ENCODE measurements at regions not wholly inside any gene's neighbourhood (a gene's known extent, or its start where the extent isn't known, plus 50 kb on each side); places are given as distances from the start of the nearest gene placed in this dataset.

GRCh38 chr15:46394463-46394862, 759.6 kb downstream of the SQOR start:
- ATAC-seq = peak; percentile 51; the same call in 1 of the 2 replicates
- Mint-ChIP-seq H3K27me3 (ENCODE audit: low read depth) (no peaks in the 10 kb centered on the region), H3K9me3 (peaks cover 17% of the 10 kb centered on the region), H3K27ac (peak overlapping the region; percentile 64; the same call in 1 of the 2 replicates), H3K4me1 (peaks cover 13% of the 10 kb centered on the region), H3K36me3 (peaks cover 4% of the 10 kb centered on the region; the same call in 1 of the 2 replicates), H3K4me3 (no peak overlapping the region)
- ChIA-PET POLR2A (no interaction called here), CTCF (no interaction called here)
- no peak for DNase-seq (ENCODE audit: low spot score)
- TF ChIP-seq E2F4 (CRISPR knock-in tag; IDR thresholded peaks at IDR 0.05; ENCODE audit: borderline replicate concordance, low read depth) = no peak

GRCh38 chr15:46408312-46408711, 773.5 kb downstream of the SQOR start:
- no peaks in the 10 kb centered on the region for H3K36me3 Mint-ChIP-seq
- no peak overlapping the region for H3K4me3 Mint-ChIP-seq
- ChIA-PET POLR2A (no interaction called here), CTCF (no interaction called here)
- no peaks in the 10 kb centered on the region for H3K9me3 Mint-ChIP-seq
- DNase-seq (ENCODE audit: low spot score) (no peak), ATAC-seq (no peak)
- TF ChIP-seq ATF6 (CRISPR knock-in tag; IDR thresholded peaks at IDR 0.05) (no peak), ZNF532 (CRISPR knock-in tag; IDR thresholded peaks at IDR 0.05; ENCODE audit: borderline replicate concordance) (no peak), FOXJ3 (CRISPR knock-in tag; IDR thresholded peaks at IDR 0.05; ENCODE audit: borderline replicate concordance) (no peak), RELA (CRISPR knock-in tag; IDR thresholded peaks at IDR 0.05; ENCODE audit: borderline replicate concordance) (no peak), ZNF423 (CRISPR knock-in tag; IDR thresholded peaks at IDR 0.05) (no peak), NR2C2 (CRISPR knock-in tag; IDR thresholded peaks at IDR 0.05) (no peak), ZNF121 (CRISPR knock-in tag; IDR thresholded peaks at IDR 0.05) (no peak), SMAD3 (CRISPR knock-in tag; IDR thresholded peaks at IDR 0.05; ENCODE audit: borderline replicate concordance) (no peak), NR3C1 (CRISPR knock-in tag; conservative IDR thresholded peaks at IDR 0.05; ENCODE audit: low read depth) (no peak), CBFB (CRISPR knock-in tag; IDR thresholded peaks at IDR 0.05; ENCODE audit: low read depth) (no peak), ESRRA (CRISPR knock-in tag; IDR thresholded peaks at IDR 0.05; ENCODE audit: borderline replicate concordance) (no peak), CTCF (IDR thresholded peaks at IDR 0.05) (no peak)
- H3K4me1 Mint-ChIP-seq = peaks cover 24% of the 10 kb centered on the region
- H3K27ac Mint-ChIP-seq = no peak overlapping the region
- no peaks in the 10 kb centered on the region for H3K27me3 Mint-ChIP-seq (ENCODE audit: low read depth)

GRCh38 chr15:46409841-46410301, 775.0 kb downstream of the SQOR start:
- POLR2A ChIA-PET = no interaction called here
- no peak overlapping the region for H3K4me3 Mint-ChIP-seq
- H3K4me1 Mint-ChIP-seq = peaks cover 19% of the 10 kb centered on the region
- no peaks in the 10 kb centered on the region for H3K9me3 Mint-ChIP-seq
- no peaks in the 10 kb centered on the region for H3K36me3 Mint-ChIP-seq
- H3K27me3 Mint-ChIP-seq (ENCODE audit: low read depth) = no peaks in the 10 kb centered on the region
- ATAC-seq (no peak; the same call in 1 of the 2 replicates), DNase-seq (ENCODE audit: low spot score) (no peak)
- no peak overlapping the region for H3K27ac Mint-ChIP-seq
- CTCF ChIA-PET = no interaction called here
- no peak for TF ChIP-seq TP53 (CRISPR knock-in tag; IDR thresholded peaks at IDR 0.05)
- no peak for TF ChIP-seq SP1 (CRISPR knock-in tag; conservative IDR thresholded peaks at IDR 0.05)
- no peak for TF ChIP-seq GABPB1 (CRISPR knock-in tag; IDR thresholded peaks at IDR 0.05)

Measured in WTC11 (cell line).